ENCODE measurements at regions not wholly inside any gene's neighbourhood (a gene's known extent, or its start where the extent isn't known, plus 50 kb on each side); places are given as distances from the start of the nearest gene placed in this dataset.

- peaks cover 23 to 24% of the 10 kb centered on the region in 2 donors for H3K27me3 Mint-ChIP-seq
- no peak for DNase-seq
- H3K4me1 Mint-ChIP-seq = peaks cover 0 to 6% of the 10 kb centered on the region in 2 donors
- no peaks in the 10 kb centered on the region for H3K36me3 Mint-ChIP-seq
- no peak overlapping the region for H3K27ac Mint-ChIP-seq
- no peak overlapping the region for H3K4me3 Mint-ChIP-seq
- H3K9me3 Mint-ChIP-seq = no peaks in the 10 kb centered on the region
- ATAC-seq (replicated peaks) = no peak
Measured at GRCh38 chr11:10925149-10925926, 67.5 kb upstream of the ZBED5 start.

- H3K27me3 Mint-ChIP-seq = peaks cover 14 to 18% of the 10 kb centered on the region in 2 donors
- ATAC-seq (replicated peaks) = no peak
Measured at GRCh38 chr11:10923882-10924281, 66.0 kb upstream of the ZBED5 start.

GRCh38 chr11:10922892-10923291 lies 65.0 kb upstream of the ZBED5 start:
- Mint-ChIP-seq H3K4me3 (no peak overlapping the region), H3K36me3 (peaks cover 0 to 3% of the 10 kb centered on the region in 2 donors), H3K27me3 (peaks cover 7 to 11% of the 10 kb centered on the region in 2 donors), H3K27ac (no peak overlapping the region), H3K4me1 (peaks cover 0 to 6% of the 10 kb centered on the region in 2 donors), H3K9me3 (peaks cover 8% of the 10 kb centered on the region in 2 donors)
- DNase-seq (no peak), ATAC-seq (replicated peaks) (no peak)

More at GRCh38 chr11:10923882-10924281, 66.0 kb upstream of the ZBED5 start:
- H3K36me3 Mint-ChIP-seq = no peaks in the 10 kb centered on the region
- H3K9me3 Mint-ChIP-seq = no peaks in the 10 kb centered on the region
- peaks cover 0 to 6% of the 10 kb centered on the region in 2 donors for H3K4me1 Mint-ChIP-seq
- DNase-seq = no peak
- H3K27ac Mint-ChIP-seq = no peak overlapping the region
- H3K4me3 Mint-ChIP-seq = no peak overlapping the region

GRCh38 chr11:10920875-10921274 lies 63.0 kb upstream of the ZBED5 start:
- Mint-ChIP-seq H3K36me3 (peaks cover 0 to 3% of the 10 kb centered on the region in 2 donors), H3K27me3 (peaks cover 0 to 6% of the 10 kb centered on the region in 2 donors), H3K4me3 (no peak overlapping the region), H3K4me1 (peaks cover 0 to 6% of the 10 kb centered on the region in 2 donors), H3K9me3 (peaks cover 8 to 11% of the 10 kb centered on the region in 2 donors), H3K27ac (no peak overlapping the region)
- ATAC-seq (replicated peaks) (no peak), DNase-seq (no peak)

DNA sequence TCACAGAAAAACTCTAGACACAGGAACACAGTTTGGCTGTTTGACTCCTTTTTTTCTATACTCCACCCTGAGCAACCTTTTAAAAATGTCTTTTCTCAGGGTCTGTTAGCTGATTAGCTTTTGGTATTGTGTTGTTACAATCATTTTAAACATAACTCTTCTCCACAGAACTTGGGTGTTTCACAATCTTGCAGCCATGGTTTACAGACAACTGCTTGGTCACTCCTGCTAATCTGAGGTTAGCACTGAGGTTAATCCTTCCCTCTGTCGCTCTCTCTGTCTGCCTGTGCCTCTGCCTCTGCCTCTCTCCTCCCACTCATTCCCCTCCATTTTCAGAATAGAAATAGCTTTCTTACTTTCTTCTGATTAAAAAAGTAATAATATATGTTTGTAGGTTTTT lies 62.4 kb upstream of the ZBED5 start:
- no peak overlapping the region for H3K27ac Mint-ChIP-seq

DNA sequence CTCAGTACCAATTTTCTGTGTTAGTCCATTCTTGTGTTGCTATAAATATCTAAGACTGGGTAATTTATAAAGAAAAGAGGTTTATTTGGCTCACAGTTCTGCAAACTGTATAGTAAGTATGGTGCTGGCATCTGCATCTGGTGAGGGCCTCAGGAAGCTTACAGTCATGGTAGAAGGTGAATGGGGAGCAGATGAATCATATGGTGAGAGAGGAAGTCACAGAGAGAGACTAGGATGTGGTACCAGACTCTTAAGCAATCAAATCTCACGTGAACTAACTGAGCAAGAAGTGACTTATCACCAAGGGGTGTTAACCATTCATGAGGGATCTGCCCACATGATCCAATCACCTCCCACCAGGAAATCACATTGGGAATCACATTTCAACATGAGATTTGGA lies 60.8 kb upstream of the ZBED5 start:
- ATAC-seq (replicated peaks) = no peak
- DNase-seq = no peak
- peaks cover 8 to 11% of the 10 kb centered on the region in 2 donors for H3K9me3 Mint-ChIP-seq
- H3K27me3 Mint-ChIP-seq = peaks cover 0 to 3% of the 10 kb centered on the region in 2 donors
- peaks cover 0 to 6% of the 10 kb centered on the region in 2 donors for H3K4me1 Mint-ChIP-seq
- no peak overlapping the region for H3K27ac Mint-ChIP-seq
- peaks cover 0 to 3% of the 10 kb centered on the region in 2 donors for H3K36me3 Mint-ChIP-seq
- H3K4me3 Mint-ChIP-seq = no peak overlapping the region

More for the DNA sequence above, 62.4 kb upstream of the ZBED5 start:
- Mint-ChIP-seq H3K4me3 (no peak overlapping the region), H3K36me3 (peaks cover 0 to 3% of the 10 kb centered on the region in 2 donors), H3K9me3 (peaks cover 8 to 11% of the 10 kb centered on the region in 2 donors), H3K27me3 (peaks cover 0 to 6% of the 10 kb centered on the region in 2 donors), H3K4me1 (peaks cover 0 to 6% of the 10 kb centered on the region in 2 donors)
- ATAC-seq (replicated peaks) = no peak
- no peak for DNase-seq

DNA sequence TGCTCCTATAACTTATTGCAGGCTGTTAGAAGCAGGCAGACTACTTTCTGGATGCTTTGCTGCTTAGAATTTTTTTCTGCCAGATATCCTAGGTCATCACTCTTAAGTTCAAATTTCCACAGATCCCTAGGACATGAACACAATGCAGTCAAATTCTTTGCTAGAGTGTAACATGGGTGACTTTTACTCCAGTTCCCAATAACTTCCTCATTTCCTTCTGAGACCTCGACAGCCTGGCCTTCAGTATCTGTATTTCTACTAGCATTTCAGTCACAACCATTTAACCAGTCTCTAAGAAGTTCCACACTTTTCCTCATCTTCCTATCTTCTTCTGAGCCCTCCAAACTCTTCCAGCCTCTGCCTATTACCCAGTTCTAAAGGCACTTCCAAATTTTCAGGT lies 60.4 kb upstream of the ZBED5 start:
- DNase-seq (no peak), ATAC-seq (replicated peaks) (no peak)
- no peaks in the 10 kb centered on the region for H3K27me3 Mint-ChIP-seq
- no peak overlapping the region for H3K27ac Mint-ChIP-seq
- H3K9me3 Mint-ChIP-seq = peaks cover 8 to 11% of the 10 kb centered on the region in 2 donors
- H3K4me1 Mint-ChIP-seq = peaks cover 0 to 6% of the 10 kb centered on the region in 2 donors
- peaks cover 0 to 3% of the 10 kb centered on the region in 2 donors for H3K36me3 Mint-ChIP-seq
- no peak overlapping the region for H3K4me3 Mint-ChIP-seq

DNA sequence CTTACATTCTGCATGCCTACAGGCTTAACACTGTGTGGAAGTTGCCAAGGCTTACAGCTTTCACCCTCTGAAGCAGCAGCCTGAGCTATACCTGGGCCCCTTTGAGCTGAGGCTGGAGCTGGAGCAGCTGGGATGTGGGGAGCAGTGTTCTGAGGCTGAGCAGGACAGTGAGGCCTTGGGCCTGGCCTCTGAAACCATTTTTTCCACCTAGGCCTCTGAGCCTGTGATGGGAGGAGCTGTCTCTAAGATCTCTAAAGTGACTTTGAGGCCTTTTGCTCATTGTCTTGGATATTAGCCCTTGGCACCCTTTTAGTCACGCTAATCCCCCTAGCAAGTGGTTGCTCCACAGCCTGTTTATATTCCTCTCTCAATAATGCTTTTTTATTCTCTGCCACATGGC lies 59.9 kb upstream of the ZBED5 start:
- Mint-ChIP-seq H3K27ac (no peak overlapping the region), H3K27me3 (no peaks in the 10 kb centered on the region), H3K9me3 (peaks cover 8 to 11% of the 10 kb centered on the region in 2 donors), H3K4me3 (no peak overlapping the region), H3K36me3 (peaks cover 0 to 3% of the 10 kb centered on the region in 2 donors), H3K4me1 (peaks cover 0 to 6% of the 10 kb centered on the region in 2 donors)
- no peak for DNase-seq
- ATAC-seq (replicated peaks) = no peak

DNA sequence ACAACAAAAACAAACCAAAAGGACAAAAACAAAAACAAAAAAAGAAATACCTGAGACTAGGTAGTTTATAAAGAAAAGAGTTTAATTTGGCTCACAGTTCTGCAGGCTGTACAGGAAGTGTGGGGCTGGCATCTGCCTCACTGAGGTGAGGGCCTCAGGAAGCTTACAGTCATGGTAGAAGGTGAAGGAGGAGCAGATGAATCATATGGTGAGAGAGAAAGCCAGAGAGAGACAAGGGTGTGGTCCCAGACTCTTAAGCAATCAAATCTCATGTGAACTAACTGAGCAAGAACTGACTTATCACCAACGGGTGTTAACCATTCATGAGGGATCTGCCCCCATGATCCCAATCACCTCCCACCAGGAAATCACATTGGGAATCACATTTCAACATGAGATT lies 58.8 kb upstream of the ZBED5 start:
- H3K27me3 Mint-ChIP-seq = no peaks in the 10 kb centered on the region
- no peak overlapping the region for H3K4me3 Mint-ChIP-seq
- H3K27ac Mint-ChIP-seq = no peak overlapping the region
- peaks cover 0 to 6% of the 10 kb centered on the region in 2 donors for H3K4me1 Mint-ChIP-seq
- ATAC-seq (replicated peaks) (no peak), DNase-seq (no peak)
- H3K36me3 Mint-ChIP-seq = peaks cover 0 to 3% of the 10 kb centered on the region in 2 donors
- peaks cover 8 to 11% of the 10 kb centered on the region in 2 donors for H3K9me3 Mint-ChIP-seq

- H3K4me1 Mint-ChIP-seq = no peaks in the 10 kb centered on the region
- peaks cover 8 to 11% of the 10 kb centered on the region in 2 donors for H3K9me3 Mint-ChIP-seq
- no peak for ATAC-seq (replicated peaks)
- DNase-seq = no peak
- no peak overlapping the region for H3K27ac Mint-ChIP-seq
- peaks cover 0 to 3% of the 10 kb centered on the region in 2 donors for H3K36me3 Mint-ChIP-seq
- H3K27me3 Mint-ChIP-seq = no peaks in the 10 kb centered on the region
- H3K4me3 Mint-ChIP-seq = no peak overlapping the region
Measured at GRCh38 chr11:10914050-10914449, 56.2 kb upstream of the ZBED5 start.

GRCh38 chr11:10913075-10913474 lies 55.2 kb upstream of the ZBED5 start:
- no peaks in the 10 kb centered on the region for H3K27me3 Mint-ChIP-seq
- H3K27ac Mint-ChIP-seq = no peak overlapping the region
- no peaks in the 10 kb centered on the region for H3K4me1 Mint-ChIP-seq
- no peak overlapping the region for H3K4me3 Mint-ChIP-seq
- peaks cover 0 to 1% of the 10 kb centered on the region in 2 donors for H3K36me3 Mint-ChIP-seq
- H3K9me3 Mint-ChIP-seq = peaks cover 2 to 5% of the 10 kb centered on the region in 2 donors
- DNase-seq (no peak), ATAC-seq (replicated peaks) (no peak)

DNA sequence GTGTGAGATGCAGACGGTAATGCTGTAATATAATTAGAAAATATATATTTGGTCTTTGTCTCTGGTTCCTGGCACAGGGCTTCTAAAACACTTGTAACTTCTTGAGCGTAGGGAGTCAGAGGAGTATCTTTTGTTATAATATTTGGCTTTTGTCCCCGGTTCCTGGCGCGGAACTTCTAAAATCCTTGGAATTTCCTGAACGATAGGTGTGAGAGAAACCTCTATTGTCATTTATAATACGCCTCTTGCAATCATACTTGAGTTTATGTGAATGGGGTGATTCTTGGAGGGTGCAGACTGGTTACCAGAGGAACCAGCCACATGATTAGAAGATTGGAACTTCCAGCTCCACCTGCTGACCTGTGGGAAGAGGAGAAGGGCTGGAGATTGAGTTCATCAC lies 54.1 kb upstream of the ZBED5 start:
- Mint-ChIP-seq H3K27me3 (no peaks in the 10 kb centered on the region), H3K27ac (no peak overlapping the region), H3K4me3 (no peak overlapping the region), H3K4me1 (no peaks in the 10 kb centered on the region), H3K9me3 (peaks cover 0 to 4% of the 10 kb centered on the region in 2 donors), H3K36me3 (no peaks in the 10 kb centered on the region)
- ATAC-seq (replicated peaks) = no peak
- DNase-seq = no peak

GRCh38 chr11:10909141-10909883 lies 51.5 kb upstream of the ZBED5 start:
- no peak overlapping the region for H3K4me3 Mint-ChIP-seq
- no peak for DNase-seq
- no peaks in the 10 kb centered on the region for H3K9me3 Mint-ChIP-seq

DNA sequence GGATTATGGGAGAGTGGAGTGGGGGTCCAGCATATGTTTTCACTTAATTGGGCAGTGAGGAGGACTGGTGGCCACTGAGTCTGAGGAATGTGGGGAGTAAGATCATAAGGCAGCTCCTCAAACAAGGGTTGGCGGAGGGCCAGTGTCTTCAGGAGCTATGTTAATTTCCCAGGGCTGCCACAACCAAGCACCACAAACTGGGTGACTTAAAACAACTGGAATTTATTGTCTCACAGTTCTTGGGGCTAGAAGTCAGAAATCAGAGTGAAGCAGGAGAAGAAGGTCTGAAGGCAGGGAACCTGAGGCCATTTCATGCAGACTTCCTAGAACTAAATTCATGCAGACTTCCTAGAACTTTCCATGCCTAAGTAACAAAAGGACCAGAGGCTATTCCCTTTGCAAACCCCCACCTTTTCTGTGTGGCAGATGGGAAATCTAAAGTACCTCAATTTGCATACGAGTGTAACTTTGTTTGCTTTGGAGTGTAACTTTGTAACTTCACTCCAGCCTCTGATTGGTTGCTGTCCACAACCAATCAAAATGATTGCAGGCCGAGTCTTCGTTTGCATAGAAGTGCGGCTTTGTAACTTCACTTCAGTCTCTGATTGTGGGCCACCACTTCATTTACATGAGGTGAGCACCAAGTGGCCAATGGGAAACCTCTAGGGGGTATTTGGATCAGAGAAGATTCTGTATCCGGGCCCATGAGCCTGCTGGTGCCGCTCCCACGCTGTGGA lies 50.5 kb upstream of the ZBED5 start:
- Mint-ChIP-seq H3K27me3 (peaks cover 0 to under 1% of the 10 kb centered on the region in 2 donors), H3K4me1 (no peaks in the 10 kb centered on the region), H3K27ac (no peak overlapping the region), H3K36me3 (no peaks in the 10 kb centered on the region), H3K4me3 (no peak overlapping the region), H3K9me3 (no peaks in the 10 kb centered on the region)
- DNase-seq (no peak), ATAC-seq (replicated peaks) (no peak)

More at GRCh38 chr11:10909141-10909883, 51.5 kb upstream of the ZBED5 start:
- no peak overlapping the region for H3K27ac Mint-ChIP-seq
- no peaks in the 10 kb centered on the region for H3K27me3 Mint-ChIP-seq
- no peaks in the 10 kb centered on the region for H3K36me3 Mint-ChIP-seq
- H3K4me1 Mint-ChIP-seq = no peaks in the 10 kb centered on the region
- ATAC-seq (replicated peaks) = no peak

All from stimulated activated naive B cell treated with anti-CD40 and anti-IgM and Interleukin-4, amounts not matched to agents 10 μg/mL and 1 μg/mL and 100 μg/mL, for 72 hours (primary cell).